Esophagus squamous epithelium (tissue), 5 donors: ENCODE measurements at regions not wholly inside any gene's neighbourhood (a gene's known extent, or its start where the extent isn't known, plus 50 kb on each side); places are given as distances from the start of the nearest gene placed in this dataset.

ENCODE experiments used
- DNase-seq: peaks from one replicate; lab custom pipeline; 2025; lab: John Stamatoyannopoulos, UW
- H3K27ac ChIP-seq, 4 donors: fragments of 200-600 bp; sonication (generic); one replicate each; pipeline ENCODE4 v1.5.1; 2016 to 2019; ENCODE audit warnings: mild to moderate bottlenecking in 1 of 4
- H3K27me3 ChIP-seq, 4 donors: fragments of 200-600 bp; sonication (generic); 1 replicate in 3 of 4; 2 replicates in 1 of 4; pipeline versions ENCODE4 v1.5.1 to v1.6.0; 2017 to 2021; ENCODE audit warnings: antibody characterized with exemption in 1 of 4
- H3K36me3 ChIP-seq, 3 donors: fragments of 200-600 bp; sonication (generic); one replicate each; pipeline ENCODE4 v1.5.1; 2016 to 2019
- H3K4me1 ChIP-seq, 3 donors: fragments of 200-600 bp; sonication (generic); one replicate each; pipeline ENCODE4 v1.5.1; 2017 to 2019
- H3K4me3 ChIP-seq, 4 donors: fragments of 200-600 bp; sonication (generic); 1 replicate in 3 of 4; 2 replicates in 1 of 4; pipeline ENCODE4 v1.5.1; 2016 to 2019; ENCODE audit warnings: mild to moderate bottlenecking in 2 of 4, moderate library complexity in 1 of 4
- H3K9me3 ChIP-seq, 3 donors: fragments of 200-600 bp; sonication (generic); one replicate each; pipeline ENCODE4 v1.5.1; 2016 to 2019
- CTCF ChIP-seq, 6 experiments: fragments of 450-650 bp in 4 of 6; fragments of 200-600 bp in 2 of 6; sonication (generic) in 2 of 6; IDR thresholded peaks; one replicate each; pipeline ENCODE4 v1.5.1; 2016 to 2019; ENCODE audit warnings: antibody characterized with exemption in 6 of 6, mild to moderate bottlenecking in 4 of 6, moderate library complexity in 4 of 6
- POLR2A ChIP-seq, 4 donors: fragments of 450-650 bp; IDR thresholded peaks; one replicate each; pipeline ENCODE4 v1.6.1; 2017; ENCODE audit warnings: antibody characterized with exemption in 4 of 4, mild to moderate bottlenecking in 4 of 4, moderate library complexity in 3 of 4
- WGBS, 2 donors: methylation state at CpG; one replicate each; pipeline ENCODE4 v1.1.5; 2018; 5-methylcytosine and 5-hydroxymethylcytosine counted together
- intact Hi-C: fragments of 100-400 bp; cut with DNase I; formaldehyde crosslinking; loops from one replicate; pipeline ENCODE4 v1.15.0; 2022
- donor health status: DM: yes; HTN: yes; CAD: no.

- intact Hi-C loops, result no loop called here
- no peak for TF ChIP-seq CTCF (IDR thresholded peaks at IDR 0.05)
- no peak for TF ChIP-seq POLR2A (IDR thresholded peaks at IDR 0.05)
- Histone ChIP-seq H3K36me3 (no peaks in the 10 kb centered on the region), H3K27ac (no peak overlapping the region), H3K4me1 (no peaks in the 10 kb centered on the region), H3K4me3 (no peak overlapping the region), H3K27me3 (no peaks in the 10 kb centered on the region), H3K9me3 (no peaks in the 10 kb centered on the region)
- 75 to 84% methylated on average over 2 of the region's 2 CpGs for WGBS, 2 donors
- no peak for DNase-seq
These were observed 490.3 kb downstream of the SLC6A15 start for GRCh38 chr12:84422340-84422739.

GRCh38 chr12:84421103-84421502 lies 491.5 kb downstream of the SLC6A15 start:
- intact Hi-C loops, result no loop called here
- DNase-seq, result no peak
- Histone ChIP-seq H3K27ac (no peak overlapping the region), H3K27me3 (no peaks in the 10 kb centered on the region), H3K4me3 (no peak overlapping the region), H3K4me1 (no peaks in the 10 kb centered on the region), H3K9me3 (no peaks in the 10 kb centered on the region), H3K36me3 (no peaks in the 10 kb centered on the region)
- TF ChIP-seq POLR2A (IDR thresholded peaks at IDR 0.05), result no peak
- TF ChIP-seq CTCF (IDR thresholded peaks at IDR 0.05), result no peak

- no peak overlapping the region for H3K27ac ChIP-seq
- intact Hi-C loops, result no loop called here
- DNase-seq, result no peak
- WGBS, 2 donors, result 20 to 24% methylated on average over 1 of the region's 1 CpG
- H3K36me3 ChIP-seq, result no peaks in the 10 kb centered on the region
- no peak overlapping the region for H3K4me3 ChIP-seq
- H3K27me3 ChIP-seq, result no peaks in the 10 kb centered on the region
- no peaks in the 10 kb centered on the region for H3K4me1 ChIP-seq
- H3K9me3 ChIP-seq, result no peaks in the 10 kb centered on the region
- TF ChIP-seq POLR2A (IDR thresholded peaks at IDR 0.05) (no peak), CTCF (IDR thresholded peaks at IDR 0.05) (no peak)
These were observed 496.0 kb downstream of the SLC6A15 start for GRCh38 chr12:84416626-84417025.

GRCh38 chr12:84415946-84416345 lies 496.7 kb downstream of the SLC6A15 start:
- Histone ChIP-seq H3K27ac (no peak overlapping the region), H3K4me1 (no peaks in the 10 kb centered on the region), H3K36me3 (no peaks in the 10 kb centered on the region), H3K27me3 (no peaks in the 10 kb centered on the region), H3K9me3 (no peaks in the 10 kb centered on the region), H3K4me3 (no peak overlapping the region)
- 66 to 79% methylated on average over 2 of the region's 2 CpGs for WGBS, 2 donors
- DNase-seq, result no peak
- intact Hi-C loops, result no loop called here
- TF ChIP-seq POLR2A (IDR thresholded peaks at IDR 0.05), result no peak
- no peak for TF ChIP-seq CTCF (IDR thresholded peaks at IDR 0.05)

GRCh38 chr12:84413656-84414055 lies 498.9 kb downstream of the SLC6A15 start:
- H3K4me3 ChIP-seq, result no peak overlapping the region
- no peaks in the 10 kb centered on the region for H3K27me3 ChIP-seq
- no peaks in the 10 kb centered on the region for H3K4me1 ChIP-seq
- TF ChIP-seq POLR2A (IDR thresholded peaks at IDR 0.05) (no peak), CTCF (IDR thresholded peaks at IDR 0.05) (no peak)
- H3K27ac ChIP-seq, result no peak overlapping the region
- intact Hi-C loops, result no loop called here
- H3K9me3 ChIP-seq, result no peaks in the 10 kb centered on the region
- WGBS, 2 donors, result 67 to 70% methylated on average over 2 of the region's 2 CpGs
- no peak for DNase-seq
- H3K36me3 ChIP-seq, result no peaks in the 10 kb centered on the region
